ENCODE measurements at regions not wholly inside any gene's neighbourhood (a gene's known extent, or its start where the extent isn't known, plus 50 kb on each side); places are given as distances from the start of the nearest gene placed in this dataset.

DNA sequence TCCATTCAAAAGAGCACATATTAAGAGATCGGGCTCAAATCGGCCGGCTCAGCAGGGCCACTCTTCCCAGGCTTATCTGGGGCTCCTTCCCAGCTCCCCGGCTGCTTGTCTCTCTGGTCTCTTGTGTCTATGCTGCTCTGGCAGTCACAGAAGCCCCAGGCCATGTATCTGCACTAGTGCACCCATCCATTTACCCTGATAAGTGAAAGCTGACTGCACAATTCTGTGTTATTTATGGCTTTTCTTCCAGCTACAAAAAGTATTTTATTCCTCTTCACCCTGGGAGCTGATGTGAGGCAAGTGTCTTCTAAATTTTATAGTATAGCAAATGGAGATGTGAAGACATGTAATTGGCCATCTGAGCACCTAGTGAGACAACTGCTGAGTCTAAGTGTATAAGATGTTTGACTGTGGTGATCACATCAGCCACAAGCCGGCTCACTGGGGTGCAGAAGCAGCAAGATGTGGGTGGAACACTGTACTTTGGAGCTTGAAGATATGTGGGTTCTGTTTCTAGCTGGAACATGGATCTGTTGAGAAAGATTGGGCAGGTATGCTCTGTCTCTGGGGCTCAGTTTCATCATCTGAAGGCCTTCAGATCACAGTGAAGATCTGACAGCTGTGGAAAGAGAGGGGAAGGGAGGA lies 78.1 kb upstream of the MPHOSPH6 start:
- peaks cover 4% of the 10 kb centered on the region for H3K27me3 Mint-ChIP-seq
- H3K9me3 Mint-ChIP-seq (ENCODE audit: low read depth): peaks cover 20% of the 10 kb centered on the region
- no peaks in the 10 kb centered on the region for H3K4me1 Mint-ChIP-seq (ENCODE audit: low read depth)
- DNase-seq (ENCODE audit: low spot score, unreplicated experiment): no peak
- TF ChIP-seq, protein P1, sequence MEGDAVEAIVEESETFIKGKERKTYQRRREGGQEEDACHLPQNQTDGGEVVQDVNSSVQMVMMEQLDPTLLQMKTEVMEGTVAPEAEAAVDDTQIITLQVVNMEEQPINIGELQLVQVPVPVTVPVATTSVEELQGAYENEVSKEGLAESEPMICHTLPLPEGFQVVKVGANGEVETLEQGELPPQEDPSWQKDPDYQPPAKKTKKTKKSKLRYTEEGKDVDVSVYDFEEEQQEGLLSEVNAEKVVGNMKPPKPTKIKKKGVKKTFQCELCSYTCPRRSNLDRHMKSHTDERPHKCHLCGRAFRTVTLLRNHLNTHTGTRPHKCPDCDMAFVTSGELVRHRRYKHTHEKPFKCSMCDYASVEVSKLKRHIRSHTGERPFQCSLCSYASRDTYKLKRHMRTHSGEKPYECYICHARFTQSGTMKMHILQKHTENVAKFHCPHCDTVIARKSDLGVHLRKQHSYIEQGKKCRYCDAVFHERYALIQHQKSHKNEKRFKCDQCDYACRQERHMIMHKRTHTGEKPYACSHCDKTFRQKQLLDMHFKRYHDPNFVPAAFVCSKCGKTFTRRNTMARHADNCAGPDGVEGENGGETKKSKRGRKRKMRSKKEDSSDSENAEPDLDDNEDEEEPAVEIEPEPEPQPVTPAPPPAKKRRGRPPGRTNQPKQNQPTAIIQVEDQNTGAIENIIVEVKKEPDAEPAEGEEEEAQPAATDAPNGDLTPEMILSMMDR (IDR thresholded peaks at IDR 0.05; ENCODE audit: unreplicated experiment): no peak
- no peak overlapping the region for H3K27ac Mint-ChIP-seq
- H3K4me3 Mint-ChIP-seq (ENCODE audit: low read depth): no peak overlapping the region
- peaks cover 3% of the 10 kb centered on the region for H3K36me3 Mint-ChIP-seq (ENCODE audit: insufficient read depth)

DNA sequence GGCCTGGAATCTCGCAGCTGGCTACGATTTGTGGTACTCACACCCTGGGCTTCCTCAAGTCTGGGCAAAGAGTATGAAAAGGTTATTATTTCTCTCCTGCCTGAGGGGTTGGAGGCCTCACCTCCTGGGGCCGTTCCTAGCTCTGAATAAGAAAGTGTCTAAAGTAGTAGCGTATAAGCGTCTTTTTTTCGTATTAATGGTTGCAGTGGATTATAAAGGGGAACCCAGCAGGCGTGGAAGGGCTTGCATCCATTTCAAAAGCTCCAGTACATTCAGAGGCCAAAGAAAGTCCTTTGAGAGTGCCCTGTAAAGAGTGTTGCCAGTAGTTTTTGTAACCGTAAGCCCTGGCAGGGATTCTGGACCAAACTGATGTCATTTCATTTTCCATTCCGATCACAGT lies 72.2 kb upstream of the MPHOSPH6 start:
- Mint-ChIP-seq H3K4me3 (ENCODE audit: low read depth) (no peak overlapping the region), H3K36me3 (ENCODE audit: insufficient read depth) (peaks cover 3% of the 10 kb centered on the region), H3K27ac (no peak overlapping the region), H3K4me1 (ENCODE audit: low read depth) (no peaks in the 10 kb centered on the region), H3K27me3 (peaks cover 7% of the 10 kb centered on the region), H3K9me3 (ENCODE audit: low read depth) (peaks cover 11% of the 10 kb centered on the region)
- no peak for DNase-seq (ENCODE audit: low spot score, unreplicated experiment)
- TF ChIP-seq, protein P1 (IDR thresholded peaks at IDR 0.05; ENCODE audit: unreplicated experiment): no peak

DNA sequence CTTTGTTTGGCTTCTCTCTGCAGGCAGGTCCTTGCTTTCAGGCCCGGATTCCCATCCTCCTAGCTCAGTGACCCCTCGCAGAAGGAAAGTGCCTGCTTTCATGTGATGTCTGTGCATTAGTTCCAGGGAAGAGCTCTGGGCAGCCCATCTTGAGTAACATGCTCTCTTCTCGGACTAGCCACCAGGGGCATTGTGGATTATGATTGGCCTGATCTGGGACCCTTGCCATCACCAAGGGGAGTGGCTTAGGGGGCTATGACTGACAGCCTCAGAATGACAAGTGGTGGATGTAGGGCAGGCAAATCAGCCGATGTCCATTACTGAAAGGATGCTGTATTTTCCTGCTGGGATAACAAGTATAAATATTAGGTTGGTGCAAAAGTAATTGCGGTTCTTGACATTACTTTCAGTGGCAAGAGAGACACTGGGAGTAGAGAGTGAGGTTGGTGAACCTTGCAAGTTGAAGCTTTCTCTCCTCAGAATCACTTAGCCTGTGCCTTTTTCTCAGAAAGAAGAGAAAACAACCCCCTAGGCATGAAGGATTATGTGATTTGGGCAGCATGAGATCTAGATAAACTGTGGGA lies 71.5 kb upstream of the MPHOSPH6 start:
- TF ChIP-seq, protein P1 (IDR thresholded peaks at IDR 0.05; ENCODE audit: unreplicated experiment): no peak
- Mint-ChIP-seq H3K27me3 (peaks cover 7% of the 10 kb centered on the region), H3K36me3 (ENCODE audit: insufficient read depth) (peaks cover 3% of the 10 kb centered on the region), H3K9me3 (ENCODE audit: low read depth) (peaks cover 11% of the 10 kb centered on the region), H3K4me1 (ENCODE audit: low read depth) (no peaks in the 10 kb centered on the region), H3K27ac (no peak overlapping the region), H3K4me3 (ENCODE audit: low read depth) (no peak overlapping the region)
- no peak for DNase-seq (ENCODE audit: low spot score, unreplicated experiment)

DNA sequence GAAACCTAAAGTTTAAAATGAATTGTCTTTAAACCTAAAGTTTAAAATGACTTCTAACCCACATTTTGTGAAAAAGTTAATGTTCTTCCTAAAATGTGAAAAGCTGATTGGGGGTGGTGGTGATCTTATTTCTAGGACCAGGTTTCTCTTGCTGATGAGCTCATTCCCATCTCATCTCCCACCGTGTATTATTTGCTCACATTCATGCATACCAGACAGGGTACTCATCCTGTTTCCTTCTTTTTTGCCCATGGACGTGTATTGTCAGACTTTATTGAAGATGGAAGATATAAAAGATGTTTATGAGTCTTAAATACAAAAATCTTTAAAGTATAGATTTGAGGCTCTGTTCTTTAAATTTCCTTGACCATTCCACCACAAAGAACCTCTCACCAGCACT lies 70.1 kb upstream of the MPHOSPH6 start:
- no peaks in the 10 kb centered on the region for H3K4me1 Mint-ChIP-seq (ENCODE audit: low read depth)
- TF ChIP-seq, protein P1 (IDR thresholded peaks at IDR 0.05; ENCODE audit: unreplicated experiment): no peak
- peaks cover 3% of the 10 kb centered on the region for H3K36me3 Mint-ChIP-seq (ENCODE audit: insufficient read depth)
- peaks cover 11% of the 10 kb centered on the region for H3K9me3 Mint-ChIP-seq (ENCODE audit: low read depth)
- H3K4me3 Mint-ChIP-seq (ENCODE audit: low read depth): no peak overlapping the region
- no peak overlapping the region for H3K27ac Mint-ChIP-seq
- no peak for DNase-seq (ENCODE audit: low spot score, unreplicated experiment)
- H3K27me3 Mint-ChIP-seq: peaks cover 7% of the 10 kb centered on the region

DNA sequence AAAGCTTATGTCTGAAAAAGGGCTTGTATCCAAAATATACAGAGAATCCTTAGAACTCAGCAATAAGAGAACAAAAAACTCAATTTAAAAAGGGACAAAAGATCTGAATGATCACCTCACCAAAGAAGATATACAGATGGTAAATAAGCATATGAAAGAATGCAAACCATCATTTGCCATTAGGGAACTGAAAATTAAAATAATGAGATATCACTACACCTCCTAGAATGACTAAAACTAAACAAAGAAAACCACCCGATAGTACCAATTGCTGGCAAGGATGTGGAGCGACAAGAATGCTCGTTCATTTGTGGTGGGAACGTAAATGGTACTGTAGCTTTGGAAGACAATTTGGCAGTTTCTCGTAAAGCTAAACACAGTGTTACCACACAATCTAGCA lies 66.9 kb upstream of the MPHOSPH6 start:
- TF ChIP-seq, protein P1 (IDR thresholded peaks at IDR 0.05; ENCODE audit: unreplicated experiment): no peak

More for the DNA sequence above, 66.9 kb upstream of the MPHOSPH6 start:
- H3K9me3 Mint-ChIP-seq (ENCODE audit: low read depth): no peaks in the 10 kb centered on the region
- no peaks in the 10 kb centered on the region for H3K36me3 Mint-ChIP-seq (ENCODE audit: insufficient read depth)
- H3K27me3 Mint-ChIP-seq: peaks cover 7% of the 10 kb centered on the region
- H3K27ac Mint-ChIP-seq: no peak overlapping the region
- no peak overlapping the region for H3K4me3 Mint-ChIP-seq (ENCODE audit: low read depth)
- no peaks in the 10 kb centered on the region for H3K4me1 Mint-ChIP-seq (ENCODE audit: low read depth)
- no peak for DNase-seq (ENCODE audit: low spot score, unreplicated experiment)

Measured in progenitor cell of endocrine pancreas (in vitro differentiated cells).